ENCODE measurements at regions not wholly inside any gene's neighbourhood (a gene's known extent, or its start where the extent isn't known, plus 50 kb on each side); places are given as distances from the start of the nearest gene placed in this dataset.

- in situ Hi-C loops (cut with MboI) (no loop called here), intact Hi-C loops (cut with micrococcal nuclease; ENCODE audit: unreplicated experiment) (no loop called here)
- H4K20me1 ChIP-seq (ENCODE audit: control insufficient read depth, insufficient read depth): no peaks in the 10 kb centered on the region
- no peak overlapping the region for H3K4me2 ChIP-seq (ENCODE audit: control insufficient read depth, insufficient read depth)
- no peaks in the 10 kb centered on the region for H3K79me2 ChIP-seq (ENCODE audit: control insufficient read depth, insufficient read depth, low read length)
- POLR2A ChIA-PET: no interaction called here
- RAD21 ChIA-PET (ENCODE audit: unreplicated experiment): interaction anchor here (1.0 kb wide), 1 partner anchor 38 kb away, joined by 3 read pairs; no protein-coding TSS in a partner anchor
- DNase-seq (ENCODE audit: low read depth, low spot score): no peak
- 6% methylated on average over 4 of the region's 4 CpGs for WGBS (ENCODE audit: insufficient coverage, insufficient replicate concordance, low lambda C conversion rate, missing lambda C conversion rate)
- no peaks in the 10 kb centered on the region; the same call in 2 of the 3 replicates for H3K9me3 ChIP-seq (replicated peaks; ENCODE audit: control insufficient read depth, insufficient read depth, low read length)
- no peak for ATAC-seq
- SMC1A ChIA-PET (ENCODE audit: uncharacterized antibody, unreplicated experiment): no interaction called here
- no peak overlapping the region for H3K27ac ChIP-seq (ENCODE audit: control insufficient read depth, insufficient read depth)
- no peak for TF ChIP-seq PKNOX1 (IDR thresholded peaks at IDR 0.05)
- no peak for TF ChIP-seq POLR2A (IDR thresholded peaks at IDR 0.05; ENCODE audit: low read depth, low read length)
- no peak for TF ChIP-seq SMC3 (IDR thresholded peaks at IDR 0.05; ENCODE audit: borderline replicate concordance, low read length)
- TF ChIP-seq WRNIP1 (IDR thresholded peaks at IDR 0.05; ENCODE audit: borderline replicate concordance, low read depth, low read length): no peak
- TF ChIP-seq SUZ12 (IDR thresholded peaks at IDR 0.05; ENCODE audit: unreplicated experiment): no peak
- TF ChIP-seq ATF3 (IDR thresholded peaks at IDR 0.05; ENCODE audit: borderline replicate concordance, extremely low read depth, low read depth, low read length): no peak
- TF ChIP-seq MXI1 (IDR thresholded peaks at IDR 0.05; ENCODE audit: low read depth, low read length): no peak
- no peak for TF ChIP-seq ZBTB40 (IDR thresholded peaks at IDR 0.05; ENCODE audit: borderline replicate concordance)
- no peak for TF ChIP-seq RAD21 (IDR thresholded peaks at IDR 0.05; ENCODE audit: insufficient read depth, low read depth, low read length)
- TF ChIP-seq PRDM15 (CRISPR knock-in tag; IDR thresholded peaks at IDR 0.05): no peak
- no peak for TF ChIP-seq EED (IDR thresholded peaks at IDR 0.05; ENCODE audit: low read depth)
- no peak for TF ChIP-seq ETV6 (conservative IDR thresholded peaks at IDR 0.05 in 1 of 2, IDR thresholded peaks at IDR 0.05 in 1 of 2; ENCODE audit: borderline replicate concordance in 1 of 2, low read depth in 1 of 2)
- TF ChIP-seq ZNF384 (IDR thresholded peaks at IDR 0.05; ENCODE audit: borderline replicate concordance, low read depth, low read length): no peak
- no peak for TF ChIP-seq SREBF1 (IDR thresholded peaks at IDR 0.05; ENCODE audit: low read length)
- TF ChIP-seq SUPT20H (IDR thresholded peaks at IDR 0.05; ENCODE audit: borderline replicate concordance, control insufficient read depth, low read depth, low read length): no peak
- no TSS peak for BruUV-seq (replicated peaks)
- no peak overlapping the region for H2AFZ ChIP-seq (ENCODE audit: control insufficient read depth, low read depth, low read length)
- CTCF ChIA-PET: interaction anchor here (0.9 kb wide), 1 partner anchor 107 kb away, joined by 3 read pairs; no protein-coding TSS in a partner anchor
- H3K27me3 ChIP-seq (replicated peaks in 1 of 2; ENCODE audit: control insufficient read depth in 2 of 2, insufficient read depth in 2 of 2, low read length in 1 of 2): no peaks in the 10 kb centered on the region
- FAIRE-seq: no peak
- H3K4me3 ChIP-seq: no peak overlapping the region
- no peak overlapping the region for H3K9ac ChIP-seq (ENCODE audit: control insufficient read depth, insufficient read depth, low read length)
- no peaks in the 10 kb centered on the region for H3K4me1 ChIP-seq (ENCODE audit: control insufficient read depth, insufficient read depth, low read length)
- H3K36me3 ChIP-seq (ENCODE audit: control insufficient read depth in 2 of 2, insufficient read depth in 2 of 2, low read length in 1 of 2): no peaks in the 10 kb centered on the region
Measured at GRCh38 chr20:55090286-55090685, 614.9 kb downstream of the DOK5 start.

Data from GM12878 (cell line).